ENCODE measurements at regions not wholly inside any gene's neighbourhood (a gene's known extent, or its start where the extent isn't known, plus 50 kb on each side); places are given as distances from the start of the nearest gene placed in this dataset.

GRCh38 chr6:109265530-109265929, 116.7 kb downstream of the CD164 start:
- no peak for DNase-seq (ENCODE audit: low read depth, low spot score)
- Histone ChIP-seq H3K9ac (ENCODE audit: insufficient read length) (no peak overlapping the region), H3K27ac (no peak overlapping the region), H3K9me3 (ENCODE audit: low read depth, low read length) (no peaks in the 10 kb centered on the region), H3K4me3 (no peak overlapping the region), H3K36me3 (ENCODE audit: insufficient read depth, low read length) (no peaks in the 10 kb centered on the region)
- TF ChIP-seq FOXP2 (optimal IDR thresholded peaks at IDR 0.05; ENCODE audit: control extremely low read depth, extremely low read length, insufficient read depth), result no peak
- no peak for TF ChIP-seq POLR2AphosphoS5 (IDR thresholded peaks at IDR 0.05; ENCODE audit: borderline replicate concordance, low read depth, low read length)
- TF ChIP-seq EZH2 (IDR thresholded peaks at IDR 0.05), result no peak

- Histone ChIP-seq H3K9me3 (ENCODE audit: low read depth, low read length) (no peaks in the 10 kb centered on the region), H3K36me3 (ENCODE audit: insufficient read depth, low read length) (no peaks in the 10 kb centered on the region), H3K9ac (ENCODE audit: insufficient read length) (no peak overlapping the region), H3K4me3 (no peak overlapping the region), H3K27ac (no peak overlapping the region)
- TF ChIP-seq EZH2 (IDR thresholded peaks at IDR 0.05) (no peak), POLR2AphosphoS5 (IDR thresholded peaks at IDR 0.05; ENCODE audit: borderline replicate concordance, low read depth, low read length) (no peak), FOXP2 (optimal IDR thresholded peaks at IDR 0.05; ENCODE audit: control extremely low read depth, extremely low read length, insufficient read depth) (no peak)
- DNase-seq (ENCODE audit: low read depth, low spot score), result no peak
These were observed 118.2 kb downstream of the CD164 start for GRCh38 chr6:109263873-109264700.

GRCh38 chr6:109262261-109262660, 120.0 kb downstream of the CD164 start:
- H3K36me3 ChIP-seq (ENCODE audit: insufficient read depth, low read length), result no peaks in the 10 kb centered on the region
- DNase-seq (ENCODE audit: low read depth, low spot score), result no peak
- no peak overlapping the region for H3K27ac ChIP-seq
- H3K9ac ChIP-seq (ENCODE audit: insufficient read length), result no peak overlapping the region
- H3K4me3 ChIP-seq, result no peak overlapping the region
- TF ChIP-seq FOXP2 (optimal IDR thresholded peaks at IDR 0.05; ENCODE audit: control extremely low read depth, extremely low read length, insufficient read depth) (no peak), POLR2AphosphoS5 (IDR thresholded peaks at IDR 0.05; ENCODE audit: borderline replicate concordance, low read depth, low read length) (no peak), EZH2 (IDR thresholded peaks at IDR 0.05) (no peak)
- H3K9me3 ChIP-seq (ENCODE audit: low read depth, low read length), result no peaks in the 10 kb centered on the region

- H3K4me3 ChIP-seq, result no peak overlapping the region
- DNase-seq (ENCODE audit: low read depth, low spot score), result no peak
- no peaks in the 10 kb centered on the region for H3K9me3 ChIP-seq (ENCODE audit: low read depth, low read length)
- no peaks in the 10 kb centered on the region for H3K36me3 ChIP-seq (ENCODE audit: insufficient read depth, low read length)
- H3K9ac ChIP-seq (ENCODE audit: insufficient read length), result no peak overlapping the region
- no peak for TF ChIP-seq FOXP2 (optimal IDR thresholded peaks at IDR 0.05; ENCODE audit: control extremely low read depth, extremely low read length, insufficient read depth)
- no peak for TF ChIP-seq POLR2AphosphoS5 (IDR thresholded peaks at IDR 0.05; ENCODE audit: borderline replicate concordance, low read depth, low read length)
- no peak for TF ChIP-seq EZH2 (IDR thresholded peaks at IDR 0.05)
- no peak overlapping the region for H3K27ac ChIP-seq
These were observed 120.5 kb downstream of the CD164 start for GRCh38 chr6:109261811-109262210.

GRCh38 chr6:109260701-109261100, 121.6 kb downstream of the CD164 start:
- Histone ChIP-seq H3K27ac (no peak overlapping the region), H3K36me3 (ENCODE audit: insufficient read depth, low read length) (no peaks in the 10 kb centered on the region), H3K9ac (ENCODE audit: insufficient read length) (no peak overlapping the region), H3K4me3 (no peak overlapping the region), H3K9me3 (ENCODE audit: low read depth, low read length) (no peaks in the 10 kb centered on the region)
- no peak for DNase-seq (ENCODE audit: low read depth, low spot score)
- TF ChIP-seq POLR2AphosphoS5 (IDR thresholded peaks at IDR 0.05; ENCODE audit: borderline replicate concordance, low read depth, low read length) (no peak), EZH2 (IDR thresholded peaks at IDR 0.05) (no peak), FOXP2 (optimal IDR thresholded peaks at IDR 0.05; ENCODE audit: control extremely low read depth, extremely low read length, insufficient read depth) (no peak)

GRCh38 chr6:109260126-109260525, 122.1 kb downstream of the CD164 start:
- Histone ChIP-seq H3K4me3 (no peak overlapping the region), H3K9ac (ENCODE audit: insufficient read length) (no peak overlapping the region), H3K9me3 (ENCODE audit: low read depth, low read length) (no peaks in the 10 kb centered on the region), H3K27ac (no peak overlapping the region), H3K36me3 (ENCODE audit: insufficient read depth, low read length) (no peaks in the 10 kb centered on the region)
- DNase-seq (ENCODE audit: low read depth, low spot score), result no peak
- TF ChIP-seq POLR2AphosphoS5 (IDR thresholded peaks at IDR 0.05; ENCODE audit: borderline replicate concordance, low read depth, low read length) (no peak), EZH2 (IDR thresholded peaks at IDR 0.05) (no peak), FOXP2 (optimal IDR thresholded peaks at IDR 0.05; ENCODE audit: control extremely low read depth, extremely low read length, insufficient read depth) (no peak)

GRCh38 chr6:109258129-109258528, 124.1 kb downstream of the CD164 start:
- no peak for DNase-seq (ENCODE audit: low read depth, low spot score)
- TF ChIP-seq EZH2 (IDR thresholded peaks at IDR 0.05), result no peak
- Histone ChIP-seq H3K4me3 (no peak overlapping the region), H3K36me3 (ENCODE audit: insufficient read depth, low read length) (no peaks in the 10 kb centered on the region), H3K9ac (ENCODE audit: insufficient read length) (no peak overlapping the region), H3K9me3 (ENCODE audit: low read depth, low read length) (no peaks in the 10 kb centered on the region), H3K27ac (no peak overlapping the region)

- TF ChIP-seq EZH2 (IDR thresholded peaks at IDR 0.05), result no peak
- TF ChIP-seq FOXP2 (optimal IDR thresholded peaks at IDR 0.05; ENCODE audit: control extremely low read depth, extremely low read length, insufficient read depth), result no peak
- TF ChIP-seq POLR2AphosphoS5 (IDR thresholded peaks at IDR 0.05; ENCODE audit: borderline replicate concordance, low read depth, low read length), result no peak
- Histone ChIP-seq H3K9ac (ENCODE audit: insufficient read length) (no peak overlapping the region), H3K9me3 (ENCODE audit: low read depth, low read length) (no peaks in the 10 kb centered on the region), H3K27ac (no peak overlapping the region), H3K36me3 (ENCODE audit: insufficient read depth, low read length) (no peaks in the 10 kb centered on the region), H3K4me3 (no peak overlapping the region)
- no peak for DNase-seq (ENCODE audit: low read depth, low spot score)
These were observed 124.8 kb downstream of the CD164 start for GRCh38 chr6:109257494-109257893.

All from SK-N-MC (cell line).